ENCODE measurements at regions not wholly inside any gene's neighbourhood (a gene's known extent, or its start where the extent isn't known, plus 50 kb on each side); places are given as distances from the start of the nearest gene placed in this dataset.

DNA sequence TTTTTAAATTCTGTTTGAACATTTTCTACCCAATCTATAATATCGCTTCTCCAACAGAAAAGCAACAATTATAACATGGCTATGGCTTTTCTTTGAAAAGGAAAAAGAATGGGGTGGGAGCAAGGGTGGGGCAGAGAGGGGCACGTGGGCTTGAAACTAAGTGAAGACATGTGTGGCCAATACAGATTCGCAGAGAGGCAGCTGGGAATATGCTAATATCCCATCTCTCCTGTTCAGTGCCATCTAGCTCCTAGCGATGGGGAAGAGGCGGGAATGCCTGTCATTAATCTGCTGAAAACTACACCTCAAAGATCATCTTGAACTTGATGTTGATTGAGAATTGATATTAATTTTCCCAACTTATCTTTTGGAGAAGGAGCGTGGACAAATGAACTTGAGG, 65.5 kb upstream of the ITGA6 start:
- no peak for DNase-seq (ENCODE audit: low read depth)

DNA sequence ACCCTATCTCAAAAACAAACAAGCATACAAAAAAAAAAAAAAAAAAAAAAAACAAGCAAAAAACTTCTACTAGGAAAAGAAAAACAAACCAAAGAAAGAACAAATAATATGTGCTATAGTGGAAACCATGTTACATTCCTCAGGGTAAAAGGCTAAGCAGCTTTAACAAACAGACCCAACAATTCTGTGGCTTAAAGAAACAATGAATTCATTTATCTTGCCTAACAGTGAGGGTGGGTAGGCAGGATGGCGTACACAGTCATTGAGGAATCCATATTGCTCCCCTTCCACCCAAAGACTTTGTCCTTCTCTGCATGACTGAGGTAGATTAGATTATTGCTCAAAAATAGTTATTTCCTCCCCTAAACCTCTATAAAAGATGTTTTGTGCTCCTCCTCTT, 63.1 kb upstream of the ITGA6 start:
- DNase-seq (ENCODE audit: low read depth), result no peak

DNA sequence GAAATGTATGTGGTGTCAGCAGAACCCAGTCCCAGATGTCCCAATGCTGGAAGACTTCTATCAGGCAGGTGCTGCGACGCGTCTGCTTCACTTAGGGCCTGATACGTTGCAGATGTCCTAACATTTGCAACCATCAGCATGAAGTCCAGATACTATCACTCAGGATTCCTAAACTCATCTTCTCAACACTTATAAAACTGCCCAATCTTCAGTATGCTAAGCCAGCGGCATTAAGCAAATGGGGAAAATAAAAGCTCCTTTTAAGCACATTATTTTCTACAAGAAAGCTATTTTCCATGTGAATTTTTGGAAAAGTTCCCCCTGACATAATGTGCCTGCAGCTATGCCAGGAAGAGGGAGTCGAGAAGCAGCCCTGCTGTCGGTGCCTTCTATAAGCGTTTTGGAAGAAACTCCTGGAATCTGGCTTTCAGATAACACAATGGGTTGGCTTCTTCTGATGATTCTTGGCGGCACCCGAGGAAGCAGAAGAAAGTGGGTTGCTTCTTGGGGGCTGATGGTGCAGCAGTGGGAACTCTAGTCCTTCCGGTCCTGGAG, 60.7 kb upstream of the ITGA6 start:
- no peak for DNase-seq (ENCODE audit: low read depth)

DNA sequence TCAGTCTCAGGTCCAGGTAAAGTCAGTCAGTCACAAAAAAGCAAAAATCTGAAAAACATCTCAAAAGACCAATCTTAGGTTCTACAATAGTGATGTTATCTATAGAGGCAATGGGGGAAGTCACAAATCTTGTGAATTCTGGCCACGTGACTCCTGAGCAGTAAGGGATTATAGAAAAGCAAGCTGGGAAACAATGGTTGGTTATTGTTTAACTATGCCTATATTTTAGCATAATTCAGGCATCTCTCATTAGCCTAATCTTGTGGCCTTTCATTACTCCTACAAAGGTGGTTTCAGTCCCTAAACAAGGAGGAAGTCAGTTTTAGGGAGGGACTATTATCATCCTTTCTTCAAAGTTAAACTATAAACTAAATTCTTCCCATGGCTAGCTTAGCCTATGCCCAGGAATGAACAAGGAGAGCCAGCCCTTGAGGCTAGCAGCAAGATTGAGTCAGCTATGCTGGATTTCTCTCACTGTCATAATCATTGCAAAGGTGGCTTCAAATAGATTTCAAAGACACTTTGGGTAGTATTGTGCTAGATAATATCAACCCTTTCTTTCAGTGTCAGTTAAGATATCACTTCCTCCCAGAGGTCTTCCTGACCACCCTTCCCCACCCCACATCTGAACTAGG, 56.4 kb upstream of the ITGA6 start:
- DNase-seq (ENCODE audit: low read depth), result no peak

DNA sequence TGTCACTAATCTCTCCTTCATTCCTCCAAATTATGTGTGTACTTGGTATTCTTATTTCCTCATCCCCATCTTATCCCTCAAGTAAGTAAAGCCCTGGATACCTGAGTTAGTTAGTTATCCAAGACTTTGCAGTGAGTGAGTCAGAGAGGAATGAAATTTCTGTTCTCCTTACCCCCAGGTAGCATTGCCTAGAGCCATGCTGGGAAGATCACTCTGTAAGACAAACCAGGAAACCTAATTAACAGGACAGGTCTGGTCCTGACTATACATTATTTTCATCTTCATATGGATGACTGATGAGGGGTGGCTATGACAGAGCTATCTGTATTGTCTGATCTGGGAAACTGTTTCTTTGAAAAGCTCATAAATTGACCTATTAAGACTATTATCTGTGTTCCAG, 55.0 kb upstream of the ITGA6 start:
- no peak for DNase-seq (ENCODE audit: low read depth)

DNA sequence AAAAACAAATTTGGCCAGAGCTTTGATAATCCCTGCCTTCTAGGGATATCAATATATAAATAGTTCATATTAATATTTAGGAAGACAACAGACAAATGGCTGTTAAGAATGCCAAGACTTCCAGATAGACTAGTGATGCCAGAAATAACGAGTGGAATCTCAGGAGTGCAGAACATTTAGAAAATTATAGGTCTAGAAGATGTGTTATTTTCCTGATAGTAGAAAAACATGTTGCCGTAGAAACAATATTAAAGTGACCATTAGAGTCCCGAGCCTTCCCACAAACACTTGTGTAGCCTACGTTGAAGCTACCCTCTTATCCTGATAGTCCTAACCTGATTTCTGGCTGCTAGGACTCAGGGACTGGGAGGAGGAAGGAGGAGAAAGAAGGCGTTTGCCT, 54.3 kb upstream of the ITGA6 start:
- no peak for DNase-seq (ENCODE audit: low read depth)

DNA sequence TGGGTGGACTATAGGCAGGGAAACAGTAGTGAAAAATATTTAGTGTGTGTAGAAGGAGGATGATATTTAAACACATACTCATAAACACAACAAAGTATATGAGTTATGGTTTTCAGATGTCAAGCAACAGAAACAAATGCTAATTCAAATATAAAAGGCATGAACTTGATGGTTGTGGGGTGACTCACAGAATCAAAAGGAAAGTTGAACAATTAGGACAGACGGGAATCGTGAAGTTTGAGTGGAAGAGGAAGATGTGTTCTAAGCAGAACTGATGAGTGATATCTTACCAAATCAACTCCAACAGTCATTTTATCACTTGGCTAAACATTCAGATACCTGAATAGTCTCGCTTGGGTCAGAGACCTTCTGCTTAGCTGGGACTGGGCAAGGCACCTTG, 53.6 kb upstream of the ITGA6 start:
- DNase-seq (ENCODE audit: low read depth), result peak; percentile 27

DNA sequence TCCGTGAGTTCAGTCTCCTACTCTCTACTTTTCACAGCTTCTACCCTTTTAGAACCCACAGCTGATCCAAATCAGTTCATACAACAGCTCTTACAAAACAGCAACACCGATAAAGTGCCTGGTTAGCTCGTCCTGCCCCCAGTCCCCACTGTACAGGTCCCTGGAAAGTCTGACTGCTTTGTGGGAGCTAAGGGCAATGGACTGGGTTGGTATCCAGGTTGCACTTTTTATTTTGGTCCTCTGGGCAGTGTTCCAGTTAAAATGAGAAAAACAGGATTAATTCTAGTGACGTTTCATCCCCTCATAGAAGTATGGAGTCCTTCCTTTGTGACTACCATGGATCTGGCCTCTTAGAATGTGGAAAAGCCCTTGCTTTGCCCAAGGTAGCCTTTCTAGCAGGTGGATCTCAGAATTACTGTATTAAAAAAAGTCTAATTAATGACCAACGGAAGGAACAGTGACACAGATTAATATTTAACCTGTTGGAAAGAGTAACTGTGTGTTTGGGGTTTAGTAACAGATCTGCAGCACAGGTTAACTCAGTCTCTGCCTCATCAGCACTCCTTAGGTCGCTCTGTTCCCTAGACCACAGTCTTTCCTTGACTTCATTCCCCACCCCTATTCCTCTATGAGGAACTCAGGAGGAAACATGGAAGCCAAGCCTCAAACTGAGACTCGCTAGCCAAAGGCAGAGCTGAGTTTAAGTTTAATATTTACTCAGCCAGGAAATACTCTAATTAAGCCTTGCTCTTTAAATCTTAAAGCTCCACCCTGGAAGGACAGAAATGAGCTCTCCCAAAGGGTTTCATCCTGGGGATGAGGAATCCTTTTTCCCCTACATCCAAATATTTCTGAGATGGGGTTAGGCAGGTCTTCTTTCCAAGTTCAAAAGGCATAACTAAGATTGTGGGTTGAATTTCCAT, 52.8 kb upstream of the ITGA6 start:
- no peak for DNase-seq (ENCODE audit: low read depth)

DNA sequence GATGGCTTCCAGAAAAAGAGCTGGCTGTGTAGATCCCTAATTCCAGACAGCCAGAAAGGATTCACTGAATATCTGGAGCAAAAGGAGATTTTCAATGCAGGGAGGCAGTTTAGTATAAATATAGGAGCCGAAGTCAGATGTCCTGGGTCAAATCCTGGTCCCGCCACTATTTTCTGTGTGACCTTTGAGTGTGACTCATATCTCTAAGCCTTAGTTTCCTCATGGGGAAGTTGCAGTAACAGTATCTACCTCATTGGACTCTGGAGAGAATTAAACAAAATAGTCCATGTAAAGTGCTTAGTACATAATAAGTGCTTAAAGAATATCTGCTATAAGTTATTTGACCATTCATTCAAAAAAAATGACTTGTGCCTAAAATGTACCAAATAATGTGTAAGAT, 52.1 kb upstream of the ITGA6 start:
- no peak for DNase-seq (ENCODE audit: low read depth)

DNA sequence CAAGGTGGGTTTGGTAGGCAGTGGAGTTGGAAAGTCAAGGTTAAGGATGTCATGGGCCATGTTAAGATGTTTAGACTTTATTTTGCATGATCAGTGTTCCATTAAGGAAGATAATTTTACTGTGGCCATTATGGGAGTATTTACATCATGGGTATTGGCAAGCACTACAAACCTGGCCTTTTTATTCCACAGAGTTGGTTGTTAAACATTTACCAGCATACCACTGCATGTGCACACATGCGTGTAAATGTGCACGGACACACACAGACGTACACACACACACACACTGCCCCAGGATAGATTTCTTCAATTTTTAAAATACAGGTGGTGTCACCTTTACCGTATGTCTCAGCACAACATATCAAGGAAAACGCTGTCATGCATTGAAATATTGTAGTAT, 51.4 kb upstream of the ITGA6 start:
- no peak for DNase-seq (ENCODE audit: low read depth)

DNA sequence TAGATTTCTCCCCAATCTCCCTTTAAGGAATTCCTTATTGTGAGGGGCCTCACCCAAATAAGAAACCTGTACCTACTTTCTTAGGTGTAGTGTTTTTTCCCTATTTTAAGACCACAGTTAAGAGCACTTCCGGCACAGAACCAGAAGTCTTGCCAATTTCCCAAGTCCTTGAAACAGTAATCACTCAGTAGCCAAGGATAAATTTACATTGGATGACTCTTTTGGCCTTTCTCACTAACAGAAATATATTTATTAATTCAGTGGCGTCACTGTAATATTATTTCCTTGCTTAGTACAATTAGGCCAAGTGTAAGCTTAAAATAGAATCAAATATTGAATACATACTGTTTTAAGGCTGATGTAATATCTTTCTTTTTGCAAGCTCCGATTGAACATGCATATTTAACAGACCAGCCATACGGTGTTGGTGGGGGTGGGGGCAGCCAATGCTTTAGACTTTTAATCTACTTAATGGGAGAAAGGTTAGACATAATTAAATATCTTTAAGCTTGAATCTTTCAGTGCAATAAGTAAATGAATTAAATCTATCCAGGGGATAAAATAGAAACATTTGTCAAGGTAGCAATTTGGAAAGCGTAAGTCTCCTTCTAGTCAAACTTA, 50.8 kb upstream of the ITGA6 start:
- no peak for DNase-seq (ENCODE audit: low read depth)

DNA sequence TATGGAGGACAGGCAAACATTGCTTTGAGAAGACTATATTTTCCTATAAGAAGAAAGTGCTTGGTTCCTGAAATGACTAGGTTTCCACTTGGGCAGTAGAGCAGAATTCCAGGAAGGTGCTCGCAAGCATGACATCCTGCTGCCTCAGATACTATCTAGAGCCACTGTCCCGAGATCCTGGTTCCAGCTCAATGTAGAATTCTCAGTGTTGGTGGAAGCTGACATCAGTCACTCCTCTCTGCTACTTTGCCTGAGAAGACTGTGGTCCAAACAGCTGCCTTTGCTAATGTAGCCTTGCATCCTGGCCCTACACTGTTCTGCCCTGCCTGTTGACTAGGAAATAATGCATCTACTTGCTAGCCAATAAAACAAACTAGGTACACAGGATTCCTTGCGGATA, 50.0 kb upstream of the ITGA6 start:
- DNase-seq (ENCODE audit: low read depth), result no peak

All from EH (cell line).